ENCODE measurements at regions not wholly inside any gene's neighbourhood (a gene's known extent, or its start where the extent isn't known, plus 50 kb on each side); places are given as distances from the start of the nearest gene placed in this dataset.

GRCh38 chr9:16128003-16128402 is 575.2 kb downstream of the CCDC171 start:
- Histone ChIP-seq H2BK5ac (ENCODE audit: insufficient read length, low read length) (no peak overlapping the region), H3K79me1 (ENCODE audit: insufficient read depth, low read depth, low read length, poor library complexity, severe bottlenecking) (no peaks in the 10 kb centered on the region), H2AFZ (ENCODE audit: low read length) (no peak overlapping the region), H3K4me1 (ENCODE audit: insufficient read depth, low read length) (no peaks in the 10 kb centered on the region), H3T11ph (ENCODE audit: low read length) (no peak overlapping the region), H3K9me3 (ENCODE audit: control insufficient read depth, low read depth, low read length) (no peaks in the 10 kb centered on the region), H3K23me2 (ENCODE audit: insufficient read length, low read depth, low read length, poor library complexity, severe bottlenecking) (no peaks in the 10 kb centered on the region), H3K27me3 (ENCODE audit: insufficient read depth, low read length) (no peaks in the 10 kb centered on the region), H4K5ac (ENCODE audit: insufficient read length, low read depth, low read length) (no peak overlapping the region), H4K91ac (ENCODE audit: insufficient read length, low read depth, low read length) (no peak overlapping the region), H3K79me2 (ENCODE audit: insufficient read depth, low read length) (no peaks in the 10 kb centered on the region), H4K8ac (replicated peaks; ENCODE audit: insufficient read length, low read depth, low read length) (no peak overlapping the region), H3K4ac (ENCODE audit: low read depth, low read length) (no peak overlapping the region), H3K18ac (ENCODE audit: insufficient read length, low read depth, low read length) (no peak overlapping the region), H3K4me2 (ENCODE audit: insufficient read depth, insufficient read length, low read length) (no peak overlapping the region), H2BK20ac (ENCODE audit: low read depth, low read length, poor library complexity, severe bottlenecking) (no peak overlapping the region), H2BK15ac (ENCODE audit: low read depth, low read length) (no peak overlapping the region), H3K23ac (ENCODE audit: insufficient read length, low read depth, low read length) (no peak overlapping the region), H3K14ac (ENCODE audit: insufficient read depth, low read length) (no peak overlapping the region), H3K56ac (ENCODE audit: insufficient read length, low read depth, low read length) (no peak overlapping the region), H2BK12ac (ENCODE audit: insufficient read length, low read depth, low read length) (no peak overlapping the region), H4K20me1 (ENCODE audit: control insufficient read depth, insufficient read depth, insufficient read length) (no peaks in the 10 kb centered on the region), H3K9ac (ENCODE audit: extremely low read depth, insufficient read length, low read length) (no peak overlapping the region), H3K27ac (ENCODE audit: insufficient read length, low read depth, low read length) (no peak overlapping the region), H2AK5ac (ENCODE audit: insufficient read length, low read length) (no peak overlapping the region), H2BK120ac (ENCODE audit: low read depth, low read length, poor library complexity, severe bottlenecking) (no peak overlapping the region)
- peaks cover 0 to 11% of the 10 kb centered on the region in 2 experiments; a peak in 2 of 5 replicates for H3K9me3 Mint-ChIP-seq
- H3K27me3 Mint-ChIP-seq (ENCODE audit: low read depth): peaks cover 15% of the 10 kb centered on the region
- no peak for DNase-seq
- TF ChIP-seq, protein P1, sequence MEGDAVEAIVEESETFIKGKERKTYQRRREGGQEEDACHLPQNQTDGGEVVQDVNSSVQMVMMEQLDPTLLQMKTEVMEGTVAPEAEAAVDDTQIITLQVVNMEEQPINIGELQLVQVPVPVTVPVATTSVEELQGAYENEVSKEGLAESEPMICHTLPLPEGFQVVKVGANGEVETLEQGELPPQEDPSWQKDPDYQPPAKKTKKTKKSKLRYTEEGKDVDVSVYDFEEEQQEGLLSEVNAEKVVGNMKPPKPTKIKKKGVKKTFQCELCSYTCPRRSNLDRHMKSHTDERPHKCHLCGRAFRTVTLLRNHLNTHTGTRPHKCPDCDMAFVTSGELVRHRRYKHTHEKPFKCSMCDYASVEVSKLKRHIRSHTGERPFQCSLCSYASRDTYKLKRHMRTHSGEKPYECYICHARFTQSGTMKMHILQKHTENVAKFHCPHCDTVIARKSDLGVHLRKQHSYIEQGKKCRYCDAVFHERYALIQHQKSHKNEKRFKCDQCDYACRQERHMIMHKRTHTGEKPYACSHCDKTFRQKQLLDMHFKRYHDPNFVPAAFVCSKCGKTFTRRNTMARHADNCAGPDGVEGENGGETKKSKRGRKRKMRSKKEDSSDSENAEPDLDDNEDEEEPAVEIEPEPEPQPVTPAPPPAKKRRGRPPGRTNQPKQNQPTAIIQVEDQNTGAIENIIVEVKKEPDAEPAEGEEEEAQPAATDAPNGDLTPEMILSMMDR (conservative IDR thresholded peaks at IDR 0.05): no peak
- H3K4me3 Mint-ChIP-seq: no peak overlapping the region
- H3K4me1 Mint-ChIP-seq: no peaks in the 10 kb centered on the region
- no CpG with 5 or more reads among the region's 6 CpGs for WGBS (ENCODE audit: extremely low coverage, insufficient read length, low lambda C conversion rate)
- H3K36me3 Mint-ChIP-seq (ENCODE audit: insufficient read depth in 1 of 3, low read depth in 3 of 3): peaks cover 0 to 15% (median 3%) of the 10 kb centered on the region in 3 experiments; a peak in 5 of 7 replicates
- peak overlapping the region in 1 of 3 experiments; percentile 59; a peak in 1 of 7 replicates for H3K27ac Mint-ChIP-seq
